ENCODE measurements at regions not wholly inside any gene's neighbourhood (a gene's known extent, or its start where the extent isn't known, plus 50 kb on each side); places are given as distances from the start of the nearest gene placed in this dataset.
A peak's percentile ranks its signal among the peaks of the same experiment; 100 is the strongest.

GRCh38 chr9:18233776-18234445 is 240.0 kb upstream of the ADAMTSL1 start:
- no peak for DNase-seq (ENCODE audit: low spot score)

DNA sequence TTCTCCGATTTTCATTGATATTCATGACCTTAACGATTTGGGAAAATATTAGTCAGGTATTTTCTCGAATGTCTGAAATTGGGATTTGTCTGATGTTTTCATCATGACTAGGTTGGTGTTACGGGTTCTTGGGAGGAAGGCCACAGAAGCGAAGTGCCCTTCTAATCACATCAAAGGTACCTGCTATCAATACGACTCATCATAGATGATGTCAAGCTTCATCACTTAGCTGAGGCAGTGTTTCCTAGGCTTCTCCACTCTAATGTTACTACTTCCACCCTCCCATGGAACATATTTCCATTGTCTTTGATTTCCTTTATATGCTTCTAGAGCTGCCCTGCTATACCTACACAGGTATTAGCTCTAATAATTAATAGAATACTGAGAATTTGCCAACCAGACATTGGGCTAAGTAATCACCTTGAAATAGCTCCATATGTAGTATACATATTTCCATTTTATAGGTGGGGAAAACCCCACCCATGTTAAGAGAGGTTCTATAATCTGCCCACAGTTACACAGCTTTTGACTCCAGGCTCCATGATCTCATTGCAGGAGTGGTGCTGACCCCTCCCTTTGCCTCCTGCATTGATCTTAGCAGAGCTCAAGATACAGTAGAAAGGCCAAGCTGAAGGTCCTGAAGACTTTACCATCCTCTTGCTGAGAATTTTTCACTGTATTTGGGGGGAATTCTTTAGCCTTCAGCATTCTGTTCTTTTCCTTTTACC is 238.6 kb upstream of the ADAMTSL1 start:
- no peak for DNase-seq (ENCODE audit: low spot score)

DNA sequence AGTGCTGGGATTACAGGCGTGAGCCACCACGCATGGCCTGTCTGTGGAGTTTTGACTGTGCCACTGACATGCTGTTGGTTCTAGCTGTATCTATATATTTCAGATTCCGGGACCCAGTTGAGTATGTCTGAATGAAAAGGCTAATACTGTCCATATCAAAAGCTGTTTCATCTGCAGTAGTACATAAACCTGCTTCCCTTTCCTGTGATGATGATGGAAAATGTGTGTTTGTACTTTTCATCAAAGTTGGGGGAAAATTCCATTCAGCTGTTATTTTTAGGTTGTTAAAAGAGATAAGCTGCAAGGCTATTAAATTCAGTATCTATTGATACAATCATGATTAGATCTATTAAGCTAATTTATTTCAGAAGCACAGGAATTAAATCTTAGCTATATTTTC is 237.6 kb upstream of the ADAMTSL1 start:
- no peak for DNase-seq (ENCODE audit: low spot score)

GRCh38 chr9:18237776-18238175 is 236.2 kb upstream of the ADAMTSL1 start:
- no peak for DNase-seq (ENCODE audit: low spot score)

GRCh38 chr9:18238254-18238653 is 235.7 kb upstream of the ADAMTSL1 start:
- peak; percentile 58 for DNase-seq (ENCODE audit: low spot score)

DNA sequence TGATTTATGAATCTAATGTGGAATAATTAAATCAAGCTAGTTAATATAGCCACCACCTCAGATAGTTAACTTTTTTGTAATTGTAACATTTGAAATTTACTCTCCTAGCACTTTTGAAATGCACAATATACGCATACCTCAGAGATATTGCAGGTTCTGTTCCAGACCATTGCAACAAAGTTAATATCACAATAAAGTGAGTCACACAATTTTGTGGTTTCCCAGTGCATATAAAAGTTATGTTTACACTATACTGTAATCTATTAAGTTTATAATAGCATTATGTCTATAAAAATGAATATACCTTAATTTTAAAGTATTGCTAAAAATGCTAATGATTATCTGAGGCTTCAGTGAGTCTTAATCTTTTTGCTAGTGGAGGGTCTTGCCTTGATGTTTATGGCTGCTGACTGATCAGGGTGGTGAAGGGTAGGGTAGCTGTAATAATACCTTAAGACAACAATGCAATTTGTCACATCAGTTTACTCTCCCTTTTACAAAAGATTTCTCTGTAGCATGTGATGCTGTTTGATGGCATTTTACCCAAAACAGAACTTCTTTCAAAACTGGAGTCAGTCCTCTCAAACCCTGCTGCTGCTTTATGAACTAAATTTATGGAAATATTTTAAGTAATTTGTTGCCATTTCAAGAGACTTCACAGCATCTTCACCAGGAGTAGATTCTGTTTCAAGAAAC is 235.1 kb upstream of the ADAMTSL1 start:
- DNase-seq (ENCODE audit: low spot score), result no peak

GRCh38 chr9:18240213-18240612 is 233.7 kb upstream of the ADAMTSL1 start:
- no peak for DNase-seq (ENCODE audit: low spot score)

- DNase-seq (ENCODE audit: low spot score), result peak; percentile 33
Observed at GRCh38 chr9:18245911-18246310, 228.0 kb upstream of the ADAMTSL1 start.

GRCh38 chr9:18250053-18250452 is 223.9 kb upstream of the ADAMTSL1 start:
- DNase-seq (ENCODE audit: low spot score), result no peak

- no peak for DNase-seq (ENCODE audit: low spot score)
Observed at GRCh38 chr9:18253950-18254349, 220.0 kb upstream of the ADAMTSL1 start.

GRCh38 chr9:18255158-18255629 is 218.8 kb upstream of the ADAMTSL1 start:
- peak; percentile 69 for DNase-seq (ENCODE audit: low spot score)

GRCh38 chr9:18255747-18256146 is 218.2 kb upstream of the ADAMTSL1 start:
- DNase-seq (ENCODE audit: low spot score), result no peak

DNA sequence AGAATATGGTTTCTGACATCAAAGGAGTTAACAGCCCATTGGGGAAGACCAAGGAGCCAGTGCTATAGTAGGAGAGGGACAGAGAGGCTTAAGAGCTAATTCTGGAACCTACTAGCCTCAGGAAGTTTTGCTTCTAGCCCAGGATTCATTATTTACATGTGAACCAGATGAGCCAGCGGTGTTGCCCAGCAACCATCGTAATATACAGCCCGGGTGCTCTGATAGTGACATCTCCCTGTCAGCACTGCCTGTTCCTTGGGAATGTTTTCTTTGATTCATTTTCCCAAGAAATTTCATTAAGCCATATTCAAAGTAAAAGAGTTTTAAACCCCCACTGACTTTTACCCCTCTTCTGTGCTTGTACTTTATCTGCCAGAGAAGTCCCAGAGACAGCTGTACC is 217.4 kb upstream of the ADAMTSL1 start:
- peak; percentile 60 for DNase-seq (ENCODE audit: low spot score)

GRCh38 chr9:18260521-18260920 is 213.4 kb upstream of the ADAMTSL1 start:
- peak; percentile 38 for DNase-seq (ENCODE audit: low spot score)

DNA sequence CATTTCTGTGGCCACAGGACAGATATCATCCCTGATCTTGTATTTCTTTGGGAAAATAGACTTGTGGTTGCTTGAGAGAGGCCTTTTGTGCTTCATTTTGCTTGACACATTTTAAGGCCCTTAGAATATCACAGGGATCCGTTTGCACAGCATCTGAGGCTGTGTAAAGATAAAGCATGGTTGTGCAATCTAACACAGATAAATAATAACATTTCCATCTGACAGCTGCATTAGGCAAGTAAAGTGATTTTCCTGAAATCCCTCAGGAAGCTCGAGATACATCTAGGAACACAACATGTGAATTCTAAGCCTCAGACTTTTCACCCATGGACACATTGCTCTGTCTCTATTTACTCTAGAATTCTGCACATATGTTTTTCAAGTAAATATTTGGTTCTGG is 212.8 kb upstream of the ADAMTSL1 start:
- DNase-seq (ENCODE audit: low spot score), result no peak

DNA sequence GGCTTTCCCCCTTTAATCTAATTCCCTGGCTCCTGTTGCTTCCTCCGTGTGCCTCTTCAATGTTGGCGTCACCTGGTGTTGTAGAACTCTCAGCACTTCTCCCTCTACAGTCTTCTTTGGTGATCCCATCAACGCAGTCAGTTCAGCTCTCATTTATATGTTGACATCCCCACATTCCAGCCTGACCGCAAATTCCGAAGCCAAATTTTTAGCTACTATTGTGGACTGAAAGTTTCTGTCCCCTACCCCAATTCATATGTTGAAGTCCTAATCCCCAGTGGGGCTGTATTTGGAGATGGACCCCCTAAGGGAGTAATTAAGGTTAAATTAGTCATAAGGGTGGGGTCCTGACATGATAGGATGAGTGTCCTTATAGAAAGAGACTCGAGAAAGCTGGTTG is 210.6 kb upstream of the ADAMTSL1 start:
- no peak for DNase-seq (ENCODE audit: low spot score)

DNA sequence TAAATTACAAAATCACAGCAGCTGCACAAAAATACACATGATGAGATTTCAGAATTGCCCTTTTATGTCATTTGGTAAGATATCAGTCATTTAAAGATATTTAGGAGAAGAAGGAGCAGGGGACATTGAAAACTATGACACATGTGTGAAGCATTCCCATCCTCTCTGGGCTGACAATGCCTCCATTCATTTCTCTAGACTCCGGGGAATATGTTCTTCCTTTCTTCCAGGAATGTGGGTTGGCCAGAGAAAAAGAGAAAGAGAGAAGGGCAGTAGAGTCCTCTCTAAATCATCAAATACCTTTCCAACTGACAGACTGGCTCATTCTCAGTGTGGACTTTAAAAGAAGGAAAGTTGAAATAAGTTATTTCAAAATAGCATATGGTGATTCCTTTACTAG is 205.6 kb upstream of the ADAMTSL1 start:
- peak; percentile 71 for DNase-seq (ENCODE audit: low spot score)

GRCh38 chr9:18269561-18269960 is 204.4 kb upstream of the ADAMTSL1 start:
- DNase-seq (ENCODE audit: low spot score), result no peak

- DNase-seq (ENCODE audit: low spot score), result no peak
Observed at GRCh38 chr9:18274693-18275092, 199.3 kb upstream of the ADAMTSL1 start.

- no peak for DNase-seq (ENCODE audit: low spot score)
Observed at GRCh38 chr9:18275313-18275990, 198.5 kb upstream of the ADAMTSL1 start.

DNA sequence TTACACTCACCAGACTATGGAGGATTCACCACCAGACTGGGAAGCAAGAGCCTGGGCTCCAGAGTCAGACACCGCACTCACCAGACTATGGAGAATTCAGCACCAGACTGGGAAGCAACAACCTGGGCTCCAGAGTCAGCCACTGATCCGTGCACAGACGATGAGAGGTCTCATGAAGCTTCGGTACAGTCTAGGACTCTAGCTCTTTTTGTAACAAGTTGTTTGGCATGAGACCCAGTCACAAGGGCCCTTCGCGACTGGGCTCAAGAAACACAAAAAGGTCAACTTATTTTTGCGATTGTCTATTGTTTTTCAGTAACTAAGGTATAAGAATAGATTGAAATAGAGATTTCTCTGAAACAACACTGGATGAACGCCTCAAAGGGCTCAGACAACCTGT is 192.7 kb upstream of the ADAMTSL1 start:
- no peak for DNase-seq (ENCODE audit: low spot score)

- DNase-seq (ENCODE audit: low spot score), result no peak
Observed at GRCh38 chr9:18294229-18294628, 179.7 kb upstream of the ADAMTSL1 start.

GRCh38 chr9:18296702-18297055 is 177.3 kb upstream of the ADAMTSL1 start:
- DNase-seq (ENCODE audit: low spot score), result peak; percentile 32

Data from AG08395 (cell line).